GM19025 (cell line): ENCODE measurements at regions not wholly inside any gene's neighbourhood (a gene's known extent, or its start where the extent isn't known, plus 50 kb on each side); places are given as distances from the start of the nearest gene placed in this dataset.
"Not testable (repeated sequence)": the region's sequence is repeated elsewhere in the genome, so short reads cannot be mapped to it uniquely, and the experiment has no call there.

Experiments
- ATAC-seq: cut with Tn5 transposase; IDR thresholded peaks from one replicate; pipeline ENCODE4 v1.9.1; 2021; ENCODE audit warnings: mild to moderate bottlenecking, low read depth, moderate library complexity; ENCODE audit not compliant: unreplicated experiment

DNA sequence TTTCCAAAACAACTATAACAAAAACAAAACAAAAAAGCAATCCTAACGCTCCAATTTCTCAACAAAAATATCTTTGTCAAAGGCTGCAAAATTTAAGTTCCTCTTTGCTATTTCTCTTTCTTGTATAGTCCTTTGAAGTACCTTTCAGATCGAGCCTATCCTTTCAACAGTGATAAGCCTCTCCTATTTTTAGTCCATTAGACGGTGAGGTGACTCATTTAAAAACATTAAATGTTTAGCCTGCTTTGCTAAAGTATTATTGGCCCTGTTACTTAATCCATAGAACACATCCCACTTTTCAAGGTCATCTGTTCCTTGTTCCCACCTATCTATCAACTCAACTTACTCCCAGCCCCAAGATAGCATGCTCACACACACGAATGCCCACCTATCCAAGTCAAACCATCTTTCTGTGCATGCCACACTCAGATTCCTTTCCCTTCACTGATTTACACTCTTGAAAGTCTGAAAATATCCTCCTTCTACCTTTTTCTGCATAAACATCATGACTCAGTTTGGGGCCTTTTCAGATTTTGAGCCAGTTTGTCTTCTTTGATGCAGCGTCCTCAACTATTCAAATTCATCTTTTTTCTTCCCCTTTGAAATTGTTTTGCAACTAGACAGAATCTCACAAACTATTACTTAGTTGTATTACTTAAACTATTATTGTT, 224.9 kb upstream of the TMEM229A start:
- ATAC-seq: no peak

DNA sequence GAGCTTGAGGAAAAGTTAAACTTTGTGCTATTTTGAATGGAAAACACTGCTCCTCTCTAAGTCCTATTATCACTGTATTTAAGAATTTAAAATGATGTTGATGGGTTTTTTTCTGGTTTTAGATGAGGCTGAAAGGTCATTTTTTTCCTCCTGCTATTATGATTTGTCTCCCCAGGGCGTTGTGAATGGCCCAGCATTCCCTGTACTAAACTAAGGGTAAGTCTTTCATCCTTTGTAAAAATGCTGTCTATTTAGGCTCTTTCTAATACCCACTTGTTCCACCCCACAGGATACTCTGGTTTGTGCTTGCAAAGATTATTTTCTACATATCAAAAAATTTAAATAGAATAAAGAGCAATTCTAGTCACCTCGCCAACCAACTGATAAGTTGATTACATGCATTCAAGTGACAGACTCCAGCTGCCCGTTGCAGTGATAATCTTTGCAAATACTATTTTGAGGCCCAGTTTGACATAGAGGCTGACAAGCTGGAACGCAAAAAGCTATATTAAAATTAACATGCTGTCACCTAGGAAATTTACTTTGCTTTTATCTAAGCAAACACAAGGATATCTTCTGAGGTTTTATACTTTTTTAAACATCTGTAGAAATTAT, 222.3 kb upstream of the TMEM229A start:
- ATAC-seq: no peak

DNA sequence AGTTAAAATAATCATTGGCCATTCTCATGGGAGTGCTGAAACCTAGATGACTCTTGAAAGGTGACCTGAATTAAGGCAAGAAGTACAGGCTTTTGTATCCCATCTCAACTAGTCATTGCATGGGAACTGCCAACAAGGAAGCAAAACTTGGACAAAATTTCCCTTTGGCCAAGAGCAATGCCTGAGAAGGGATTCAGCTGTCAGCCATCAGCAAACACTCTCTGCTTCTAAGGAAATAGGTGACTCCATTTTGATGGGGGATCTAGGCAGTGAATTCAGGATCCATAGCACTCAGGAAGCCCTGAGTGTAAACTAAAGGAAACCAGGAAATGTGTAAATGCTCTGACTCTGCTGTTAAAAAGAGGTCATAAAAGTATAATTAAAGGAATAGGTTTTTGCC, 221.5 kb upstream of the TMEM229A start:
- ATAC-seq: no peak

DNA sequence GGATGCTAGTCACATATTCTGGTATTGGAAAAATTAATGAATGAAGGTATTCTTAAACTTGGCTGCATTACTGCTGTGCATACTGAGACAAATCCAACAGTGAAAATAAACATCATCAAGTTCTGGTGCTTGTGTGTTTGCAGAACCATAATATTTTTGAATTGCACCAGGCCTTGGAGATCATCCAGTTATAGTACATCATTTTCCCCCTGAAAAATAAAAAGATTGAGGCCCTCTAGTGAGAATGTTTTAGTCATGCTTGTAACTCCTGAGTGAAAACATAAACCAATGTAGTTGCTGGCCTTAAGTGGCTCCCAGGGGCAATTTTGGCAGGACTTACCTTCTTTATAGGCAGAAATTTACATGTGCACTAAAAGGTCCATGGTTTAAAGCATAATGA, 218.8 kb upstream of the TMEM229A start:
- no peak for ATAC-seq

DNA sequence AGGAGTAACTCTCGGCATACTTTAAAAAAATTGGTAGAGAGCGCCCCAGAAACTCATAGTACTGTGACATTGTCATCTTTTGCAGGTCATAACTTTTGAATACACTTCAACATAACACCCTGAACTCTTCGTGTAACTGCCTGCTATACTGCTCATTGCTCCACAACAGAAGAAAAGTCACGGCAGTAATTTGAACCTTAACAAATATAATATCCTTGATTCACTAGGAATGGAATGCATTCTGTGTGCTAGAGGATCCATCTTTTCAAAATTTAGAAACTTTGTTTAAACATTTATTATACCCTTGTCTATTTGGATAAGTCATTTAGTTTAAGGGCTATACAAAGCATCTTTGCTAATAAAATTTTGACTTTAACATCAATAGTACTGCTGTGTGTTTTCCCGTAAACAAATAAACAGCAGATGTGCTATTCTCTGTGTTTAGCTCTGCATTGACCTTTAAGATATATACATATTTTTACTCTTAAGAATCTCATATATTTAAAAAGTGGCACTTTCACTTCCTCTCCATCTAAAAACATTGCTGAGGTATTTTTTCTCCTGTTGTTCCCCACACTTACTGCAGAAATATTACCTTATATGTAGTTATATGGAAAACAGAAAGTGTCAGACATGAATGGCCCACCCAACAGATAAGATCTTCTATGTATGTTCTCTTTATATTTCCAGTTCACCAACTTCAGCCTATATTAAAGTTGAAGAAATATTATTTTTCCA, 217.6 kb upstream of the TMEM229A start:
- ATAC-seq: no peak

DNA sequence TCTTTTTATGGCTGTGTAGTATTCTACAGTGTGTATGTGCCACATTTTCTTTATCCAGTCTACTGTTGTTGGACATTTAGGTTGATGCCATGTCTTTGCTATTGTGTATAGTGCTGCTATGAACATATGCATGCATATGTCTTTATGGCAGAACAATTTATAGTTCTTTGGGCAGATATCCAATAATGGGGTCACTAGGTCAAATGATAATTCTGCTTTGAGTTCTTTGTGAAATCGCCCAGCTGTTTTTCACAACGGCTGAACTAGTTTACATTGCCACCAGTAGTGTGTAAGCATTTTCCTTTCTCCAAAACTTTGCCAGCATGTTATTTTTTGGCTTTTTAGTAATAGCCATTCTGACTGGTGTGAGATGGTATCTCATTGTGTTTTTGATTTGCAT, 214.8 kb upstream of the TMEM229A start:
- no peak for ATAC-seq

DNA sequence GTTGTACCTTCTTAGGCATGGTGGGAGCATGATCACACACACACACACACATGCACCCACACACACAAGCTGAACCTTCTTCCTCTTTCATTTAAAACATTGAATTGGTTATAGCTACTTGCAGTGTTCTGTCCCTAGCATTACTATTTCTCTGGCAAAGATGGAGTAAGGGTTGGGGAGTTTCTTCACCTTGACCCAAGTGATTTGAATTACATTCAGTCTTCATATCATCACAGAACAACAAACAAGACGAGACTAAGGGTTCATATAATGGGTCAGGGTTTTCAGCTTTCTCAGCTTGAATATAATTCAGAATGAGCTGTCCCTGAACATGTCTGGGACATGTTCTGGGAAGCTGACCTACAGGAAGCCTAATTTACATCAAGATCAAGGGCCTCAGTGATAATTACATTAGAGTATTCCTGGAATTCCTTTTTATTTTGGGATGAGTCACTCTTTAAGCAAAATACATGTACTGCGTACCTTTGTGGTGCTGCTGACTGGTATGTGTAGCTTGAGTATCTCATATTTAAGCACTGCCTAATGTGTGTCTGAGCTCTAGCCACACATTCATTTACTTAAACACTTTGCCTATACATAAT, 213.5 kb upstream of the TMEM229A start:
- no peak for ATAC-seq

DNA sequence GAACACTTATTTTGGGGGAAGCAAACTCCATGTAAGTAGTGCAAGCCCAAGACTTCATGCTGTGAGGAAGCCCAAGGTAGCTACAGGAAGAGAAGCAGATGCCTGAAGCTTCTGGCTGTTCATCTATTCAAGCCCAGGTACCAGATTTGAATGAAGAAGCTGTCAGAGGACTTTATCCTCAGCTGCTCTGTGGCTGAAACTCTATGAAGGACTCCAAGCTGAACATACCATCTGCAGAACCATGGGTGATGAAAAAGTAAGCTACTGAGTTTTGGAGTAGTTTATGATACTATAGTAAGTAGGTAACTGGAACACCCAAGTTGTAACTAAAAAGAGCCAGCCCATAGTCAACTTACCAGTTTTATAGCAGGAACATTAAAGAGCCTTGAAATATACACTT, 211.6 kb upstream of the TMEM229A start:
- ATAC-seq: not testable (repeated sequence)

DNA sequence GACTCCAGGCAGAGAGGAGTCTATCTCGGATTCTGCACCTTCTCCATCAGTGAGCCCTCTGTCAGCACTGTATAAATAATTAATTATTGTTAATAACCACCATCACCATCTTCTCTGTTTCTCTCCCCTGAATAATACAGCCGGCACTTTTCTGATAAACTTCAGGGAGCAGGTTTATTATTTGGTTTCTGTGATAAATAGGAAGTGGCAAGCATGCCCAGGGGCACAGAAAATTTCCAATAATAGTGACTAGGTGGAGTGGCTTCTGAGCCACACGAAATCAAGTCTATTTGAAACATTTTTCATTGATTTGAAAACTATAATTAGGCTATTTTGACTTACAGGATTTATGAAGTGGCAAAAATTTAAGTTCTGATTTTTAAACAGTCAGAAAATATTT, 186.8 kb upstream of the TMEM229A start:
- no peak for ATAC-seq

DNA sequence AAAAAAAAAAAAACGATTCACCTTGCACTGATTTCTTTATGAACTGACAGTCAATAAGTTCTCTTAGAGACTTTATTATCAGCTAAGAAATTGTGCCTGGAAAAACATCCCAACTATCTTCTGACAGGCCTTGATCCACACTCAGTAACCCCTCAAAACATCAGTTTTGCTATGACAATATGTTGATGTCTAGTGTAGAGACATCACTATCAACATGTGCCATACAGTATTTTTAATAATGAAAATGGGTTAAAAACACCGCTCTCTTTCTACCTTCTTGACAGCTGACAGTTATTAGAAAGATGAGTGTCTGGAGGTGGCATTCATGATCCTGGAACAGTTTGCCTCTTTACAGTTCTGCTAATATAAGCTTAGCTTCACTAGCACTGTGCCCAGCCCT, 175.8 kb upstream of the TMEM229A start:
- no peak for ATAC-seq

DNA sequence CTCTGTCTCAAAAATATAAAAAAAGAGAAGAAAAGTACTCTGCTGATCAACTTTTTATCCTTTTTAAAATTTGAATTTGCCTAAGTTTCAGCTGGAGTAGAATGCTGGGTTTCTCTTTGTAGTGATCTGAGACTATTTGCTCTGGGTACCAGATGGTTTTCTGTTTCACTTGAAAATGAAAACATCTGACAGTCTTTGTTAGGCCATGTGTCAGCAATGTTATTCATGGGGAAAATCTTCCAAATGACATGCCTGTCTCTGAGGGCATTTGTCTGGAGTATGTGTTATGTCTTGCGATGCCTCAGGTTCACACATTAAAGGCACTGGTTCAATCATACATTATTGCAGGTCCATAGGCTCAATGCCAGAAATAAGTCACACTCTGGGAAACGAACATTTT, 175.3 kb upstream of the TMEM229A start:
- no peak for ATAC-seq

DNA sequence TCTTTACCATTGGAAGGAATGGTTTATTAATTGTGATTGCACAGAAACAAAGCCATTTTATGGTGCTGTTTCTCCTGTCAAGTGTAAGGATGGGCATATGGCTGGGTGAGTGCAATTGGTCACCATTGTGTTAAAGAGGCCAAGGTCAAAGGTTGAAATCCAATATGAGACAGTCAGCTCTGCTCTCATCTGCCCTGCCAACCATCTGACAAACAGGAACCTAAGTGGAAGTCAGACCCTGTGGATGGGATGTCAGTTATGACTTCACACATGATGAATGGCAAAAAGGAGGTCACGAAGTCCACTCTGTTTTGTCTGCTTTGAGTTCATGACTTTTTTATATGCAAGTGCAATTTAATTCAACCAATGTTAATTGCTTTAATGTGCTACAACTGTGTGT, 172.7 kb upstream of the TMEM229A start:
- no peak for ATAC-seq

DNA sequence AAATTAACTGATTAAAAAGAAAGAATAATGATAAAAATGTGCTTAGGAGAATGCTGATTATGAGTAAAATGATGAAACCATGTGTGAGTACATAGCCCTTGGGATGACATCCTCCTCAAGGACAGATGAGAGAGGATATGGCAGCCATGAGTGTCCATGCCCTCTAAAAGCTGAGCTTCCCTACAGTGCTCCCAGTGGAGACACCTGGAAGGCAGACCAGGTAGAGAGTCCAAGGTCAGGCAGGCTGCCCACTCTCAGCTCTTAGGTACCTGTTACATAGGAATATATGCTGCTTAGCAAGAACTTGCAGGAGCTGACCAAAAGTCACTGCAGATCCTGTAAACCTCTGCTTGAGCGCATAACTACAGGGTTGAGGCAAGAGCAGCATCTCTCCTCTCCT, 169.7 kb upstream of the TMEM229A start:
- no peak for ATAC-seq

DNA sequence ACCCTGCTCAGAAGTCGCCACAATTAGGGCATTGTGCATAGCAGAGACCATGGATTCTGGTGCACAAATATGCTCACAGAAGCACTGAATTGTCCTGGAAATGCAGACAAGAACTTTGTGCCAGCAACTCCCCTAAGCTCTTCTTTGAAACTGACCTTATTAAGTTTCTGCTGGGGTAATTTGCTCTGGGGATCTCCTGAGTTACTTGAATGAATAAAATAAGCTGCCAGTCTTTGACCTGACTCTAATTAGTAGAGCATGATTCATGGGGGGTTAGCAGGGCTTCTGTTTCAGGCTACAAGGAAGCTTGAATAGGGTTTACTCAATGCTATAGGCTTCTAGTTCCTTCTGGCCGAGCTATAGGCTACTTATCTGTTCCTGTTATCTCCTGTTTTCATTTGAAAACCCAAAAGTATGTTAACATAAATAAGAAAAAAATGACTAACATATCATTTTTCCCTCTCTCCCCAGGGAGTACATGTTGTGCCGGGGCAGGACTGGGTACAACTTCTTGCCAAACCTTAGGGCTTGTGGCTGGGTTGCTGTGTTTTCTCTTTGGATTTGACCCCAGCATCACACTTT, 169.0 kb upstream of the TMEM229A start:
- ATAC-seq: no peak

DNA sequence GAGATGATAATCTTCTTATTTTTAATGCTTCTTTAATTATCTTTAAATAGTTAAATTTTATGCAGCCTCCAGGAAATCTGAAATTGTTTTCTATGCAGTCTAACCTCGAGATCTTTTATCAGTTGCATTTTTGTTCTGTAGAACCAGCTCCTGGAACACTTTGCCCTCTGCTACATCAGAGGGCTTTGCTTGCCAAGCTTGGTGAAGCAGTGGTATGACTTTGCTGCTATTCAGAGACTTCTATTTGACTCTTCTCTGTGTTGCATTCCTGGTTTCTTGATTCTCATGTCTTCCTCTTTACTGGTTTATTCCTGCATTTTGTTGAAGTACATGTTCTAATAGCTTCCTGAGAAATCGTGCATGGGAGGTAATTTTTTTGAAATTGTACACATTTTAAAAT, 163.7 kb upstream of the TMEM229A start:
- ATAC-seq: no peak

DNA sequence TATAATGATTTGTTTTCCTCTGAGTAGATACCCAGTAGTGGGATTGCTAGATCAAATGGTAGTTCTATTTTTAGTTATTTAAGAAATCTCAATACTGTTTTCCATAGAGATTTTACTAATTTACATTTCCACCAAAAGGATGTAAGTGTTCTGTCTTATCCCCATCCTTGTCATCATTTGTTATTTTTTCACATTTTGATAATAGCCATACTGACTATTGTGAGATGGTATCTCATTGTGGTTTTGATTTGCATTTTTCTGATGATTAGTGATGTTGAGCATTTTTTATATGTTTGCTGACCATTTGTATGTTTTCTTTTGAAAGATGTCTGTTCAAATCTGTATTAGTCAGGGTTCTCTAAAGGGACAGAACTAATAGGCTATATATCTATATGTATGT, 160.0 kb upstream of the TMEM229A start:
- ATAC-seq: no peak

DNA sequence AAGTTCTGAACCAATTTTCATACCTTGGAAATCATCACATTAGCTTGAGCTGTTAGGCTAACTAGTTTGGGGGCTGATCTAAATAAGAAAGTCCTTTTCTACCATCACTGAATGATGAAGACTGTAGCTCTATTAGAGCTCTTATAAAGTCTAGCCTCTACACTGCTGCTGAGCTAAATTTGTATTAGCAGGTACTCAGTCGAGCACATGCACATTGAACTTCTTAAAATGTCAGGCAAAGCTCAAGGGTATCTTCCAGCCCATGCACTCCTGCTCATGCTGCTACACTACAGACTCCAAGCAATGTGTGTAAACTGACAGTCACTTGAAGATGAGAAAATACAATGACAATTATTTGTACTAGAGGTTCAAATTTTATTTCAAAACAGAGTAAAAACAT, 158.8 kb upstream of the TMEM229A start:
- ATAC-seq: no peak

DNA sequence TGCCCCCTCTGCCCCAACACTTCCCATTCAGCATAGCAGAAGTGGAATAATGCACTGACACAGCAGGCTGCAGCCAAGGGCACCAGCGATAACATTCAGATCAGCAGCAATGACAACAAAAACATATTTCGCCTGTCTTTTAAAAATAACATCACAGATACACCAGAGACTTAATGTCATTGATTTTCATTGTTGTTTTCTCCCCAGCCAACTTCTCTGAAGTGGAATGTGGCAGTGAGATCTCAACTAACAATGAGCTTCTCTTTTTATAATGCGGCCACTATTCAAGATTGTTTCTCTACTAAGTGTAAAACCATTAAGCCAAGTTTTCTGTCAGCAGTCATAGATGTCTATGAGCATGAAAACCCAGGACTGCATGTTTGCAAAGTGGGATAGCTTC, 158.2 kb upstream of the TMEM229A start:
- ATAC-seq: no peak

DNA sequence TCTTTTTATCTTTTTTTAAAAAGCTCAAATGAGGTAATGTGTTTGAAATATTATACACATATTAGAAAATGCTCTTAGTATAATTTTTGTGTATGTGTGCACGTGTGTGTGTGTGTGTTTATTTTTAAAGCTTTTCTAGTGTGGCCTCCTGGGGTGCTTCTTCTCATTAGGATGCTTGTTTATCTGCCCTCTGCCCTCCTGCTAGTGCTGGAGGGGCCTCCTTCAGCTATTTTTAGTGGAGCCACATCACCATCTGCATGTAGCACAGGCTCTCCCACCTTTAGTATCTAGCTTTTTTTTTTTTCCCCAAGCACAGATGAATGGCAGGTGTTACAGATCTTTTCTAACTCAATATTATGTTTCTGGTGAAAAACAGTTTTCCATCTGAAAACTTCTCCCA, 155.7 kb upstream of the TMEM229A start:
- no peak for ATAC-seq

DNA sequence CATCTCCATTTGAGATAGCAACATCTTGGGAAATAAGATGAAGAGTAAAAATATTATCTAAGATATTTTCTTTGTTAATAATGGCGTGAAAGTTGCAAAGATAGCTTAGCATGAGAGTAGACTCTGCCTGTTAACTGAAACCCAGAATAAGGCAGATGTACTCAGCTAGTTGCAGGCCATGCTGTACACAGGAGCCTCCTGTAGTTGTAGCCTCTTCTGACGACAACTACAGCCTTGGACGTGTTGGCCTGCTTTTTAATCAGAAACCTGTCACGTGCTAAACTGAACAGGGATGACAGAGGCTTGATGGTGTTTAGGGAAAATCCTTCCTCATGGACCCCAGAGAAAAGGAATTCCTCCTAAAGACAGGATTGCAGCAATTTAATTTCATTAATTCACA, 155.1 kb upstream of the TMEM229A start:
- ATAC-seq: no peak

DNA sequence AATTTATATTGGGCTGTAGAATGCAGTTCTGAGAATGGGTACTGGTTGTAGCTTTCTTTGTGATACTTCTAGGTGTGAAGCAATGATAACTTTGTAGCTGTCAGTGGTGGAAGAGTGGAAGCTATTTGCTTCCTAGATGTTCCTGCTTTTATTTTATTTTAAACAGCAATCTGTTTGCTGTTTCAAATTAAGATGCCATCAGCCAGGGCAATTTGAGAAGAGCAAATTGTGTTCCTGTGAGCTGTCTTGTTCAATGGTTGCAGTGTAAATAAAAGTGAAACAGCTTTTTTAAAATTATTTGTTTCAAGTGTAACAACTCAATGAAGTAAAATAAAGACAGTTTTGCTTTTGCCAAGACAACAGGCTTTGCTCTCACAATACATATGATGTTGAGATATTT, 150.8 kb upstream of the TMEM229A start:
- ATAC-seq: no peak
